Smooth muscle cell (in vitro differentiated cells): ENCODE measurements at regions not wholly inside any gene's neighbourhood (a gene's known extent, or its start where the extent isn't known, plus 50 kb on each side); places are given as distances from the start of the nearest gene placed in this dataset.
A peak's percentile ranks its signal among the peaks of the same experiment; 100 is the strongest.

ENCODE experiments used
- DNase-seq: peaks from one replicate; lab custom pipeline; 2025; ENCODE audit not compliant: unreplicated experiment; lab: John Stamatoyannopoulos, UW
- H2AFZ ChIP-seq: fragments of 200-600 bp; sonication (generic); 2 replicates; pipeline ENCODE4 v1.6.0; 2016; ENCODE audit warnings: antibody characterized with exemption, low read depth, mild to moderate bottlenecking
- H3F3A ChIP-seq: fragments of 200-600 bp; sonication (generic); 2 replicates; pipeline ENCODE4 v1.6.0; 2017; ENCODE audit warnings: antibody characterized with exemption, low read depth
- H3K27ac ChIP-seq: fragments of 200-600 bp; sonication (generic); 2 replicates; pipeline ENCODE4 v1.5.1; 2016; ENCODE audit warnings: low read depth, mild to moderate bottlenecking
- H3K27me3 ChIP-seq: fragments of 200-600 bp; sonication (generic); 2 replicates; pipeline ENCODE4 v1.6.1; 2016; ENCODE audit warnings: low read depth, mild to moderate bottlenecking
- H3K36me3 ChIP-seq: fragments of 200-600 bp; sonication (generic); 2 replicates; pipeline ENCODE4 v1.5.1; 2016; ENCODE audit warnings: low read depth
- H3K4me1 ChIP-seq: fragments of 200-600 bp; sonication (generic); 2 replicates; pipeline ENCODE4 v1.5.1; 2016; ENCODE audit warnings: low read depth
- H3K4me2 ChIP-seq: fragments of 200-600 bp; sonication (generic); 2 replicates; pipeline ENCODE4 v1.6.0; 2016; ENCODE audit warnings: mild to moderate bottlenecking
- H3K4me3 ChIP-seq: fragments of 200-600 bp; sonication (generic); 2 replicates; pipeline ENCODE4 v1.5.1; 2016; ENCODE audit warnings: mild to moderate bottlenecking
- H3K79me2 ChIP-seq: fragments of 200-600 bp; sonication (generic); 2 replicates; pipeline ENCODE4 v1.6.0; 2016; ENCODE audit warnings: low read depth, mild to moderate bottlenecking
- H3K9ac ChIP-seq: fragments of 200-600 bp; sonication (generic); 2 replicates; pipeline ENCODE4 v1.6.0; 2016; ENCODE audit warnings: low read depth
- H3K9me3 ChIP-seq: fragments of 200-600 bp; sonication (generic); replicated peaks from 2 replicates; pipeline ENCODE4 v1.5.1; 2016; ENCODE audit warnings: low read depth
- H4K20me1 ChIP-seq: fragments of 200-600 bp; sonication (generic); 2 replicates; pipeline ENCODE4 v1.6.0; 2016; ENCODE audit warnings: low read depth
- CTCF ChIP-seq: fragments of 200-600 bp; sonication (generic); IDR thresholded peaks from 2 replicates; pipeline ENCODE4 v1.5.1; 2017; ENCODE audit warnings: borderline replicate concordance, mild to moderate bottlenecking, antibody characterized with exemption; ENCODE audit not compliant: insufficient read depth, poor library complexity, severe bottlenecking
- WGBS: methylation state at CpG from one replicate; pipeline ENCODE4 v1.1.7; 2016; ENCODE audit warnings: low lambda C conversion rate; 5-methylcytosine and 5-hydroxymethylcytosine counted together

- no peak overlapping the region for H3K4me3 ChIP-seq
- H2AFZ ChIP-seq: no peak overlapping the region
- 91% methylated on average over 3 of the region's 3 CpGs for WGBS
- no peak for DNase-seq
- no peak overlapping the region for H3K4me2 ChIP-seq
- no peaks in the 10 kb centered on the region for H3K4me1 ChIP-seq
- no peak for TF ChIP-seq CTCF
- H3K36me3 ChIP-seq: no peaks in the 10 kb centered on the region
- no peaks in the 10 kb centered on the region for H3K27me3 ChIP-seq
- no peaks in the 10 kb centered on the region for H3K79me2 ChIP-seq
- no peaks in the 10 kb centered on the region for H3F3A ChIP-seq
- no peaks in the 10 kb centered on the region for H4K20me1 ChIP-seq
- H3K9me3 ChIP-seq: no peaks in the 10 kb centered on the region
- no peak overlapping the region for H3K27ac ChIP-seq
- H3K9ac ChIP-seq: no peak overlapping the region
These were observed 444.9 kb upstream of the DDI1 start for GRCh38 chr11:103591554-103591953.

GRCh38 chr11:103594283-103594682 is 442.2 kb upstream of the DDI1 start:
- no peak for TF ChIP-seq CTCF
- no peak overlapping the region for H2AFZ ChIP-seq

GRCh38 chr11:103596315-103596714 is 440.1 kb upstream of the DDI1 start:
- WGBS: 79% methylated on average over 3 of the region's 3 CpGs
- Histone ChIP-seq H3K79me2 (no peaks in the 10 kb centered on the region), H3K9me3 (no peaks in the 10 kb centered on the region), H4K20me1 (no peaks in the 10 kb centered on the region), H3K27ac (no peak overlapping the region), H3K4me1 (no peaks in the 10 kb centered on the region), H3F3A (no peaks in the 10 kb centered on the region), H3K27me3 (no peaks in the 10 kb centered on the region), H3K9ac (no peak overlapping the region), H3K4me2 (no peak overlapping the region), H3K36me3 (no peaks in the 10 kb centered on the region), H3K4me3 (no peak overlapping the region), H2AFZ (no peak overlapping the region)
- DNase-seq: no peak
- no peak for TF ChIP-seq CTCF

More at GRCh38 chr11:103594283-103594682, 442.2 kb upstream of the DDI1 start:
- Histone ChIP-seq H3K79me2 (no peaks in the 10 kb centered on the region), H3K36me3 (no peaks in the 10 kb centered on the region), H3K9ac (no peak overlapping the region), H3F3A (no peaks in the 10 kb centered on the region), H3K4me2 (no peak overlapping the region), H3K27me3 (no peaks in the 10 kb centered on the region), H3K4me1 (no peaks in the 10 kb centered on the region), H3K27ac (no peak overlapping the region), H3K9me3 (no peaks in the 10 kb centered on the region), H3K4me3 (no peak overlapping the region), H4K20me1 (no peaks in the 10 kb centered on the region)
- DNase-seq: no peak

- H3K79me2 ChIP-seq: no peaks in the 10 kb centered on the region
- no peak for DNase-seq
- H3K4me1 ChIP-seq: no peaks in the 10 kb centered on the region
- H3K9ac ChIP-seq: no peak overlapping the region
- no peak overlapping the region for H2AFZ ChIP-seq
- no peak overlapping the region for H3K4me2 ChIP-seq
- H4K20me1 ChIP-seq: no peaks in the 10 kb centered on the region
- H3K36me3 ChIP-seq: no peaks in the 10 kb centered on the region
- H3K9me3 ChIP-seq: no peaks in the 10 kb centered on the region
- WGBS: 45% methylated on average over 3 of the region's 3 CpGs
- H3K27me3 ChIP-seq: no peaks in the 10 kb centered on the region
- no peak overlapping the region for H3K4me3 ChIP-seq
- H3F3A ChIP-seq: no peaks in the 10 kb centered on the region
- no peak overlapping the region for H3K27ac ChIP-seq
- peak; percentile 92 for TF ChIP-seq CTCF
These were observed 435.1 kb upstream of the DDI1 start for GRCh38 chr11:103601225-103601846.
